ENCODE measurements at regions not wholly inside any gene's neighbourhood (a gene's known extent, or its start where the extent isn't known, plus 50 kb on each side); places are given as distances from the start of the nearest gene placed in this dataset.

DNA sequence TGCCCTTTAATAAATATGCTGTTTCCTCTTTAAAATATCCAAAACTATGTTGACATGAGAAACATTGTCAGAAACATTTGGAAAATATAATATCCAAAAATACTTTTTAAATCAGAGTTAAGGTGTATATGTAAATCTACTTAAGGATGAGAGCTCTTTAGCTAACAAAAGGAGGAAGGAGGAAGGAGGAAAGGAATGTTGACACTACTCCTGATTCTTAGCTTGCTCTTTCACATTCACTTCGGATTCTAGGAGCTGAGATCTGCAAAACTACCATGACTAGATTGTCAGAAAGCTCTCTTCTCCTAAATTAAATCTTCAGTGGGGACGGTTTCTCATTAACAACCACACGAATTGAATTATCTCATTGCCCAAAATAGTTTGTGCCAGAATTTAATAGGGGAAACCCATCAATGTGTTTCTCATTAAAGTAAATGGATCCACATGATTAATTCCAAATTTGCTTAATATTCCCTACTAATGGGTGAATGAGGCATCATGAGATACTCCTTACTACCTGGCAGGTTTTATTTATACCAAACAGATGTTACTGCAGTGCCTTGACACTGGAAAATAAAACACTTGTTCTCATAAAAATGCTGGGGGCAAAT, 509.1 kb downstream of the MBD2 start:
- no peak overlapping the region for H3K27ac Mint-ChIP-seq
- POLR2A ChIA-PET: no interaction called here
- H3K4me1 Mint-ChIP-seq: no peaks in the 10 kb centered on the region
- H3K27me3 Mint-ChIP-seq: no peaks in the 10 kb centered on the region
- DNase-seq (no peak), ATAC-seq (ENCODE audit: low read depth) (no peak)
- H3K36me3 Mint-ChIP-seq: no peaks in the 10 kb centered on the region
- no peaks in the 10 kb centered on the region for H3K9me3 Mint-ChIP-seq
- no peak overlapping the region for H3K4me3 Mint-ChIP-seq

- no peak for ATAC-seq (ENCODE audit: low read depth)
- H3K4me3 Mint-ChIP-seq: no peak overlapping the region
- no peaks in the 10 kb centered on the region for H3K27me3 Mint-ChIP-seq
- H3K9me3 Mint-ChIP-seq: no peaks in the 10 kb centered on the region
- no peaks in the 10 kb centered on the region for H3K36me3 Mint-ChIP-seq
- POLR2A ChIA-PET: no interaction called here
- H3K27ac Mint-ChIP-seq: no peak overlapping the region
- no peak for DNase-seq
- H3K4me1 Mint-ChIP-seq: no peaks in the 10 kb centered on the region
Observed at GRCh38 chr18:53710080-53710479, 514.4 kb downstream of the MBD2 start.

GRCh38 chr18:53702480-53702879, 522.0 kb downstream of the MBD2 start:
- ATAC-seq (ENCODE audit: low read depth): no peak
- Mint-ChIP-seq H3K4me1 (no peaks in the 10 kb centered on the region), H3K9me3 (peaks cover 1% of the 10 kb centered on the region), H3K27me3 (no peaks in the 10 kb centered on the region), H3K36me3 (no peaks in the 10 kb centered on the region), H3K27ac (no peak overlapping the region), H3K4me3 (no peak overlapping the region)
- no peak for DNase-seq
- POLR2A ChIA-PET: no interaction called here

- Mint-ChIP-seq H3K4me1 (no peaks in the 10 kb centered on the region), H3K36me3 (no peaks in the 10 kb centered on the region), H3K27ac (no peak overlapping the region), H3K4me3 (no peak overlapping the region), H3K27me3 (no peaks in the 10 kb centered on the region), H3K9me3 (peaks cover 1% of the 10 kb centered on the region)
- DNase-seq: no peak
- no peak for ATAC-seq (ENCODE audit: low read depth)
- POLR2A ChIA-PET: no interaction called here
Observed at GRCh38 chr18:53701697-53702096, 522.8 kb downstream of the MBD2 start.

GRCh38 chr18:53698907-53699306, 525.6 kb downstream of the MBD2 start:
- no peak overlapping the region for H3K4me3 Mint-ChIP-seq
- no peaks in the 10 kb centered on the region for H3K27me3 Mint-ChIP-seq
- no peaks in the 10 kb centered on the region for H3K36me3 Mint-ChIP-seq
- H3K9me3 Mint-ChIP-seq: peaks cover 3% of the 10 kb centered on the region
- DNase-seq (no peak), ATAC-seq (ENCODE audit: low read depth) (no peak)
- no peaks in the 10 kb centered on the region for H3K4me1 Mint-ChIP-seq
- H3K27ac Mint-ChIP-seq: no peak overlapping the region
- POLR2A ChIA-PET: no interaction called here

DNA sequence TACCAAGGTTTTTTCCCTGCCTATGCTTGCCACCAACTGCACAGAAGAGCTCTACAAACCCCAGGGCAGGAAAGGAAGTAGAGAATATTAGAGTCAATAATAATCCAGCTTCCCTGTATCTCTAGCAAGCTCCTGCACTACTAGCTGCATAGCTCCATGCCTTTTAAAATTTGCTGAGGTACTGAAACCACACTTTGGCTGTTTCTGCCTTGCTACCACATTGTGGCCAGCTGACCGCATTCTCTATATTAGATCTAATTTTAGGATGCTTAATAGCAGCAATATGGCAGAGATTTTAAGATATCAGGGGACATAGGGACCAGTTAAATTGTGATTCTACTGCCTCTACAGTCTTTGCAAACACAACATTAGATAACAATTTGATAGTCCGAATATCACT, 534.6 kb downstream of the MBD2 start:
- no peak overlapping the region for H3K4me3 Mint-ChIP-seq
- peaks cover 3% of the 10 kb centered on the region for H3K9me3 Mint-ChIP-seq
- no peak overlapping the region for H3K27ac Mint-ChIP-seq
- ATAC-seq (ENCODE audit: low read depth) (no peak), DNase-seq (no peak)
- POLR2A ChIA-PET: no interaction called here
- H3K4me1 Mint-ChIP-seq: no peaks in the 10 kb centered on the region
- no peaks in the 10 kb centered on the region for H3K27me3 Mint-ChIP-seq
- H3K36me3 Mint-ChIP-seq: no peaks in the 10 kb centered on the region

GRCh38 chr18:53686965-53687364, 537.5 kb downstream of the MBD2 start:
- POLR2A ChIA-PET: no interaction called here
- H3K27me3 Mint-ChIP-seq: no peaks in the 10 kb centered on the region
- no peaks in the 10 kb centered on the region for H3K9me3 Mint-ChIP-seq
- H3K27ac Mint-ChIP-seq: no peak overlapping the region
- H3K4me1 Mint-ChIP-seq: no peaks in the 10 kb centered on the region
- H3K4me3 Mint-ChIP-seq: no peak overlapping the region
- DNase-seq: no peak
- ATAC-seq (ENCODE audit: low read depth): no peak
- no peaks in the 10 kb centered on the region for H3K36me3 Mint-ChIP-seq

DNA sequence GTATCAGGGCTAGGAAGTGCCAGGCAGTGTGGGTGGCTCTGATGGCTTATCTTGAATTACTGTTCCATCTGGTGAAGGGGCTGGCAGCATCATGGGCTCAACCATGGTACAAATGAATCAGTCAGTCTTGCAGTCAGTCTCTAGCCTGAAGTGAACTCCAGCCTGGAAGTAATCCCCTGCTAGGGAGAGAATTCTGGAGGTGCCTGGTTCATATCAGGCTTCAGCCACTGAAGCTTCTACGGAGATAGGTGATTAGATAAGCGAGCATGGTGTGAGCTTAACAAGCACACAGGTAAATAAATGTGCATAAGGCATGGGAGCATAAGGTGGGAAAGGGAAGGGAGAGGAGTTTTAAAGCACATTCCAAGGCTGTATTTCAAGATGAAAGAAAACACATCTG, 541.7 kb downstream of the MBD2 start:
- DNase-seq (no peak), ATAC-seq (ENCODE audit: low read depth) (no peak)
- Mint-ChIP-seq H3K4me1 (no peaks in the 10 kb centered on the region), H3K36me3 (no peaks in the 10 kb centered on the region), H3K4me3 (no peak overlapping the region), H3K27ac (no peak overlapping the region), H3K9me3 (no peaks in the 10 kb centered on the region), H3K27me3 (no peaks in the 10 kb centered on the region)
- POLR2A ChIA-PET: no interaction called here

GRCh38 chr18:53677480-53677879, 547.0 kb downstream of the MBD2 start:
- peaks cover 2% of the 10 kb centered on the region for H3K27me3 Mint-ChIP-seq
- ATAC-seq (ENCODE audit: low read depth): no peak
- no peak overlapping the region for H3K4me3 Mint-ChIP-seq
- no peaks in the 10 kb centered on the region for H3K9me3 Mint-ChIP-seq
- no peak for DNase-seq
- H3K36me3 Mint-ChIP-seq: no peaks in the 10 kb centered on the region
- POLR2A ChIA-PET: no interaction called here
- no peaks in the 10 kb centered on the region for H3K4me1 Mint-ChIP-seq
- H3K27ac Mint-ChIP-seq: no peak overlapping the region

DNA sequence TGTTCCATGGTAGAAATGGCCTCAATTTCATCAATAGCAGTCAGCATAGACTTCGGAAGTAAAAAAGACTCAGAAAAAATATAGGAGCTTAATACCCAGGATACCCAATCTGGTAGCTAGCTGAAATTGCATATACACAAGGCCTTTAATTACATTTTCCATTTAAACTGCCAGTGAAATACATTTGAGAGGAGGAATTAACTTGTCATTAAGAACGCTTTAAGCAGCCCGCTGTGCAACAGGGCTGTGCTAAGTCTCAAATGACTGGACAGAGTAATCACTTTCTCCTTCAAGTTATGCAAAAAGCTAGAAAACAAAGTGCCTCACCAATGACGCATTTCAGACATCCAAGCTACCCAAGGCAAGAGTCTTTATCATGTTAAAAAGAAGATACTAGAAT, 558.8 kb downstream of the MBD2 start:
- Mint-ChIP-seq H3K4me3 (no peak overlapping the region), H3K27me3 (no peaks in the 10 kb centered on the region), H3K36me3 (no peaks in the 10 kb centered on the region), H3K4me1 (no peaks in the 10 kb centered on the region), H3K9me3 (peaks cover 16% of the 10 kb centered on the region), H3K27ac (no peak overlapping the region)
- ATAC-seq (ENCODE audit: low read depth) (no peak), DNase-seq (no peak)
- POLR2A ChIA-PET: no interaction called here

DNA sequence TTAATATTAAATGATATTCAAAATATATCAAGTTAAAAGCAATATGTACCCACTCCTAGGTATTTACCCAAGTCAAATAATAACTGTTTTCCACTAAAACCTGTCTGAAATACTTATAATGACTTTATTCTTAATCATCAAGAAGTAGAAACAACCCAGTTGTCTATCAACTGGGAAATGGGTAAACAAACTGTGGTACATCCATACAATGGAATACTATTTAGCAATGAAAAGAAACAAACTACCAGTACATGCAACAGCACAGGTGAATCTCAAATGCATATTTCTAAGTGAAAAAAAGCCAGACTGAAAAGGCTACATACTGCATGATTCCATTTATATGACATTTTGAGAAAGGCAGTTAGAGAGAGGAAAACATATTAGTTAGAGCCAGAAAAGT, 559.9 kb downstream of the MBD2 start:
- Mint-ChIP-seq H3K27me3 (no peaks in the 10 kb centered on the region), H3K36me3 (no peaks in the 10 kb centered on the region), H3K4me1 (no peaks in the 10 kb centered on the region), H3K9me3 (peaks cover 16% of the 10 kb centered on the region), H3K27ac (no peak overlapping the region), H3K4me3 (no peak overlapping the region)
- ATAC-seq (ENCODE audit: low read depth): no peak
- no peak for DNase-seq
- POLR2A ChIA-PET: no interaction called here

DNA sequence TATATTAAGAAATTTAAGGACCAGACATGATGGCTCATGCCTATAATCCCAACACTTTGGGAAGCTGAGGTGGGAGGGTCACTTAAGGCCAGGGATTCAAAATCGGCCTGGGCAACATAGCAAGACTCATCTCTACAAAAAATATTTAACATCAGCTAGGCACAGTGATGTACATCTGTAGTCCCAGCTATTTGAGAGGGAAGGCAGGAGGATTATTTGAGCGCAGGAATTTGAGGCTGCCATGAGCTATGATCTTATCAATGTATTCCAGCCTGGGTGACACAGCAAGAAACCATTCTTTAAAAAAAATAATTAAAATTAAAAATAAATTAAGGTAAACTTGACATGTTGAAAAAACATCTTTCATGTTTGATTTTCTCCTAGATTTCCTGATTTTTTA, 564.2 kb downstream of the MBD2 start:
- peaks cover 22% of the 10 kb centered on the region for H3K9me3 Mint-ChIP-seq
- POLR2A ChIA-PET: no interaction called here
- H3K36me3 Mint-ChIP-seq: no peaks in the 10 kb centered on the region
- H3K27ac Mint-ChIP-seq: no peak overlapping the region
- DNase-seq (no peak), ATAC-seq (ENCODE audit: low read depth) (no peak)
- H3K27me3 Mint-ChIP-seq: no peaks in the 10 kb centered on the region
- no peak overlapping the region for H3K4me3 Mint-ChIP-seq
- H3K4me1 Mint-ChIP-seq: no peaks in the 10 kb centered on the region

DNA sequence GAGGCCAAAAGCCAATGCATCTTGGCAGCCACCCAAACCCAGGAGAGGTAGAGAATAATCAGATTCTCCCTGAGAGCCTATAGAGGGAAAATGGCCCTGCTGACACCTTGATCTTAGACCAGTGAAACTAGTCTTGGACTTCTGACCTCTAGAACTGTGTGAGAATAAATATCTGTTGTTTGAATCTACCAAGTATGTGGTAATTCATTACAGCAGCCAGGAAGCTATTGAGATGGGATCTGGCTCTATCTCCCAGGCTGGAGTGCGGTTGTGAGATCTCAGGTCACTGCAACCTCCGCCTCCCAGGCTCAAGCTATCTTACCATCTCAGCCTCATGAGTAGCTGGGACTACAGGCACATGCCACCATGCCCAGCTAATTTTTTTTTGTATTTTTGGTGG, 567.2 kb downstream of the MBD2 start:
- Mint-ChIP-seq H3K27ac (no peak overlapping the region), H3K4me1 (no peaks in the 10 kb centered on the region), H3K9me3 (peaks cover 18% of the 10 kb centered on the region), H3K36me3 (no peaks in the 10 kb centered on the region), H3K27me3 (no peaks in the 10 kb centered on the region), H3K4me3 (no peak overlapping the region)
- ATAC-seq (ENCODE audit: low read depth) (no peak), DNase-seq (no peak)
- POLR2A ChIA-PET: no interaction called here

- ATAC-seq (ENCODE audit: low read depth): no peak
- no peak for DNase-seq
- no peak overlapping the region for H3K27ac Mint-ChIP-seq
Observed at GRCh38 chr18:53649621-53650020, 574.8 kb downstream of the MBD2 start.

DNA sequence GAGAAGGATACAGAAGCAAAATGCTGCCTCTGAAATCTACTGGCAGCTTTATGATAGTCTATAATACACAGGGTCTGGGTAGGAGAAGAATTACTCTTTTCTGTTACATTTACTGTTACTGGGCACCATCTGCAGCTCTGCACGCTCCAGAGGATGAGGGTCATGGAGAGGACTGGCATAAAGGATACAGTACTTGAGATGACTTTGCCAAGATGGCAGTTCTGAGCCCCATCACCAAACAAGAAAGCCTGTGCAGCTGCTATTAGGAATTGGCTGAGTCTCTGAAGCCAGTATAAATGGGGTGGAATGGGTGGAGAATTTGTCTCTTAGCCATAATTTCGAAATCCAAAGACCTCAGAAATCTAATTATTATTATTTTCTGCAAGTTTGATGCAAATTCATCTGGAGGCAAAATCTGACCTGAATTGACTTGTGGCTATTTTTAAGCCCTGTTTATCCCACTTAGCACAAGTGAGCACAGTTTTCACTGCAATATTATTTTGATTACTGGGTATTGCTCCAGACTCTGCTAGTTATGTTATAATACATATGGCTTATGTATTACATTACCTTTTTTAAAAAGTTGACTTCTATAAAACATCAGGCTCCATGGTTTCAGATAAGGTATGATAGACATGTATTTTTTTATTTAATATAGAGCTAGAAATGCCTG, 579.5 kb downstream of the MBD2 start:
- POLR2A ChIA-PET: no interaction called here
- no peaks in the 10 kb centered on the region for H3K4me1 Mint-ChIP-seq
- no peaks in the 10 kb centered on the region for H3K27me3 Mint-ChIP-seq
- peaks cover 5% of the 10 kb centered on the region for H3K9me3 Mint-ChIP-seq
- ATAC-seq (ENCODE audit: low read depth) (no peak), DNase-seq (no peak)
- no peak overlapping the region for H3K4me3 Mint-ChIP-seq
- no peaks in the 10 kb centered on the region for H3K36me3 Mint-ChIP-seq
- no peak overlapping the region for H3K27ac Mint-ChIP-seq

More at GRCh38 chr18:53649621-53650020, 574.8 kb downstream of the MBD2 start:
- H3K4me1 Mint-ChIP-seq: no peaks in the 10 kb centered on the region
- POLR2A ChIA-PET: no interaction called here
- H3K27me3 Mint-ChIP-seq: no peaks in the 10 kb centered on the region
- peaks cover 3% of the 10 kb centered on the region for H3K9me3 Mint-ChIP-seq
- no peak overlapping the region for H3K4me3 Mint-ChIP-seq
- no peaks in the 10 kb centered on the region for H3K36me3 Mint-ChIP-seq
